IMR-90 (cell line): ENCODE measurements at regions not wholly inside any gene's neighbourhood (a gene's known extent, or its start where the extent isn't known, plus 50 kb on each side); places are given as distances from the start of the nearest gene placed in this dataset.

Experiments
- CHD1 ChIP-seq: IDR thresholded peaks from 2 replicates; pipeline ENCODE4 v1.6.1; 2012; ENCODE audit warnings: low read depth, low read length, improper control_type of control experiment
- TF ChIP-seq, protein P1 (sequence below): conservative IDR thresholded peaks from 2 replicates; pipeline ENCODE4 v1.5.1; 2012; ENCODE audit warnings: mild to moderate bottlenecking, low read depth, low read length, improper control_type of control experiment

DNA sequence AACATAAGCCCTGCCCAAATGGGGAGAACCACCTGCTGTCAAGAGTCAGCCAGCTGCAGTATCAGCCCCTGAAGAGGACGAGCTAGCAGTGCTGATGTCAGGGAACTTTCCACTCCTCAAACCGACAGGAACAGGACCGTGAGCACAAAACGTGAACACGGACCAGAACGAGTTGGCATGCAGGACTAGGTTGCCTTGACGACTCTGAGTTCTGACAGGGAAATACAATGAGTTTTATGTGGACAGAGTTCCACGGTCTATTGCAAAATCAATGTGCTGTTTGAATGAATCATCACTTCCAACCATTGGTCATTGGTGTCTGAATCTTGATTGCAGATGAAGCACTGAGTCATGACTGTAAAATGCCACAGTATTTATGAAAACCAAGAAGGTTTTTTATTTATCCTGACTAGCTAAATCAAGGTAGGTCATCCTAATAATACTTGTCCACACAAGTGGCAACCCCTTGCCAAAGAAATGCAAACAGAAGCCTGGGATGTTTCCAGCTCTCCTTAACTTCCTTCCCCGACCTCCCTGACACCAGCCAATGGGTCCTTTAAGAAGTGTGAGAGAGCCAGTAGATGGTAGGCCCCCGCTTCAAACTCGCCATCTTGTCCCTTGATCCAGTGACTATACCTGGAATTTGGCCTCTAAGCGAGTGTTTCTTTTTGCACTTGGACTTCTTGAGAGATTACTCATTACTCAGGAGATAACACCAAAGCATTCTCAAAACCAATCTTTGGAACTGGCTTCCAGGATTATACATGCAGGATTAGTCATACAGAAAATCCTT, 119.6 kb downstream of the ASB7 start:
- TF ChIP-seq, protein P1, sequence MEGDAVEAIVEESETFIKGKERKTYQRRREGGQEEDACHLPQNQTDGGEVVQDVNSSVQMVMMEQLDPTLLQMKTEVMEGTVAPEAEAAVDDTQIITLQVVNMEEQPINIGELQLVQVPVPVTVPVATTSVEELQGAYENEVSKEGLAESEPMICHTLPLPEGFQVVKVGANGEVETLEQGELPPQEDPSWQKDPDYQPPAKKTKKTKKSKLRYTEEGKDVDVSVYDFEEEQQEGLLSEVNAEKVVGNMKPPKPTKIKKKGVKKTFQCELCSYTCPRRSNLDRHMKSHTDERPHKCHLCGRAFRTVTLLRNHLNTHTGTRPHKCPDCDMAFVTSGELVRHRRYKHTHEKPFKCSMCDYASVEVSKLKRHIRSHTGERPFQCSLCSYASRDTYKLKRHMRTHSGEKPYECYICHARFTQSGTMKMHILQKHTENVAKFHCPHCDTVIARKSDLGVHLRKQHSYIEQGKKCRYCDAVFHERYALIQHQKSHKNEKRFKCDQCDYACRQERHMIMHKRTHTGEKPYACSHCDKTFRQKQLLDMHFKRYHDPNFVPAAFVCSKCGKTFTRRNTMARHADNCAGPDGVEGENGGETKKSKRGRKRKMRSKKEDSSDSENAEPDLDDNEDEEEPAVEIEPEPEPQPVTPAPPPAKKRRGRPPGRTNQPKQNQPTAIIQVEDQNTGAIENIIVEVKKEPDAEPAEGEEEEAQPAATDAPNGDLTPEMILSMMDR: no peak
- no peak for TF ChIP-seq CHD1
